Activated B cell treated with CpG ODN at 0.5 μM for 24 hours (primary cell): ENCODE measurements at regions not wholly inside any gene's neighbourhood (a gene's known extent, or its start where the extent isn't known, plus 50 kb on each side); places are given as distances from the start of the nearest gene placed in this dataset.
A peak's percentile ranks its signal among the peaks of the same experiment; 100 is the strongest.
"Not testable (repeated sequence)": the region's sequence is repeated elsewhere in the genome, so short reads cannot be mapped to it uniquely, and the experiment has no call there.

Experiments used
- ATAC-seq: fragments of 200-7000 bp; cut with Tn5 transposase; one replicate; pipeline ENCODE4 v1.10.0; 2021; ENCODE audit warnings: low read depth, mild to moderate bottlenecking, moderate library complexity
- CTCF ChIA-PET: fragments of 350-600 bp; sonication (Branson Sonifier 250); formaldehyde crosslinking; loops from one replicate; lab custom pipeline; 2021; ENCODE audit warnings: antibody characterized with exemption; lab: Charles Lee
- POLR2A ChIA-PET: fragments of 350-600 bp; sonication (Branson Sonifier 250); formaldehyde crosslinking; loops from one replicate; lab custom pipeline; 2021; ENCODE audit warnings: antibody characterized with exemption; lab: Charles Lee
- DNase-seq: peaks from one replicate; pipeline ENCODE4 v3.0.0; 2022
- H3K27ac Mint-ChIP-seq: one replicate; pipeline ENCODE4 v1.8.0; 2020; ENCODE audit warnings: mixed read lengths
- H3K27me3 Mint-ChIP-seq: one replicate; pipeline ENCODE4 v1.8.0; 2021; ENCODE audit warnings: mixed read lengths
- H3K36me3 Mint-ChIP-seq: one replicate; pipeline ENCODE4 v1.8.0; 2021; ENCODE audit warnings: low read depth, mixed read lengths
- H3K4me1 Mint-ChIP-seq: one replicate; pipeline ENCODE4 v1.8.0; 2021; ENCODE audit warnings: mixed read lengths
- H3K4me3 Mint-ChIP-seq: one replicate; pipeline ENCODE4 v1.8.0; 2020; ENCODE audit warnings: mild to moderate bottlenecking, mixed read lengths
- H3K9me3 Mint-ChIP-seq: one replicate; pipeline ENCODE4 v1.8.0; 2020; ENCODE audit warnings: mixed read lengths
- intact Hi-C: fragments of 100-400 bp; cut with micrococcal nuclease; formaldehyde crosslinking; loops from one replicate; pipeline ENCODE4 v1.15.1; 2024

DNA sequence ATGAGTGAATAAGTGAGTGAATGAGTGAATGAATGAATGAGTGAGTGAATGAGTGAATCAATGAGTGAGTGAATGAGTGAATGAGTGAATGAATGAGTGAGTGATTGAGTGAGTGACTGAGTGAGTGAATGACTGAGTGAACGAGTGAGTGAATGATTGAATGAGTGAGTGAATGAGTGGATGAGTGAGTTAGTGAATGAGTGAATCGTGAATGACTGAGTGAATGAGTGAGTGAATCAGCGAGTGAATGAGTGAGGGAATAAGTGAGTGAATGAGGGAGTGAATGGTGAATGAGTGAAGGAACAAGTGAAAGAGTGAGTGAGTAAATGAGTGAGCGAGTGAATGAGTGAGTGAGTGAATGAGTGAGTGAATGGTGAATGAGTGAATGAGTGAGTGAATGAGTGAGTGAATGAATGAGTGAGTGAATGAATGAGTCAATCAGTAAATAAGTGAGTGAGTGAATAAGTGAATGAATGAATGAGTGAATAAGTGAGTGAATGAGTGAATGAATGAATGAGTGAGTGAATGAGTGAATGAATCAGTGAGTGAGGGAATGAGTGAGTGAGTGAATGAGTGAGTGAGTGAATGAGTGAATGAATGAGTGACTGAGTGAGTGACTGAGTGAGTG, 135.7 kb upstream of the ZNF469 start:
- CTCF ChIA-PET = not testable (repeated sequence)

DNA sequence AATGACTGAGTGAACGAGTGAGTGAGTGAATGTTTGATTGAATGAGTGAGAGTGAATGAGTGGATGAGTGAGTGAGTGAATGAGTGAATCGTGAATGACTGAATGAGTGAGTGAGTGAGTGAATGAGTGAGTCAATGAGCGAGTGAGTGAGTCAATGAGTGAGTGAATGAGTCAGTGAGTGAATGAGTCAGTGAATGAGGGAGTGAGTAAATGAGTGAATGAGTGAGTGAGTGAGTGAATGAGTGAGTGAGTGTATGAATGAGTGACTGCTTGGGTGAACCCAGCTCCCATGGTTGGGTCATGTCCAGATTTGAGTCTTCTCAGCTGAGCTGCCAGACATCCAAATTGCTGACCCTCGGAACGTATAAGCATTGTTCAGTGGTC, 135.2 kb upstream of the ZNF469 start:
- CTCF ChIA-PET, intact Hi-C loops, DNase-seq, H3K9me3 Mint-ChIP-seq, H3K36me3 Mint-ChIP-seq, POLR2A ChIA-PET, H3K4me1 Mint-ChIP-seq, H3K27ac Mint-ChIP-seq, H3K27me3 Mint-ChIP-seq, H3K4me3 Mint-ChIP-seq: not testable (repeated sequence)
- ATAC-seq = peak; percentile 25

More for the DNA sequence above, 135.7 kb upstream of the ZNF469 start:
- H3K27me3 Mint-ChIP-seq, H3K4me1 Mint-ChIP-seq, ATAC-seq, H3K27ac Mint-ChIP-seq, H3K4me3 Mint-ChIP-seq, intact Hi-C loops, H3K36me3 Mint-ChIP-seq, H3K9me3 Mint-ChIP-seq, POLR2A ChIA-PET, DNase-seq: not testable (repeated sequence)

DNA sequence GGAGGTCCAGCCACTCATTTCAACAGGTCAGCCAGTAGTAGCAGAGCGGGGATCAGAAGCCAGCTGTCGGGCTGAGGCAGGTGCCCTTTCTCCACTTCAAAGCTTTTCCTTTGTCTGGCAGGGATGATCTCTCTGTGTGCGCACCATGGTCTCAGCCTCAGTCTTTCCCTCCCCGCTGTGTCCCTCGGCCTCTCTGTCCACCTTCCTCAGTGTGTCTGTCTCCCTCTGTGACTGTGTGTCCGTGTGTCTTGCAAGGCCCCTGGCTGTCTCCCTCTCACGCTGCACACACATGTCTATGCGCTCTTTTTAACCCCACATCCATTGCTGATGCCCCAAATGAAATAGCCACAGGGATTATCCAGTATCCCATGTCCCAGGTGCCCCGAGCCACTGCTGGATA, 134.0 kb upstream of the ZNF469 start:
- intact Hi-C loops, ATAC-seq, DNase-seq, H3K9me3 Mint-ChIP-seq, H3K36me3 Mint-ChIP-seq, H3K4me1 Mint-ChIP-seq, H3K4me3 Mint-ChIP-seq, H3K27ac Mint-ChIP-seq, CTCF ChIA-PET, H3K27me3 Mint-ChIP-seq: not testable (repeated sequence)
- POLR2A ChIA-PET = interaction anchor here (0.7 kb wide), 1 partner anchor 260 kb away, joined by 3 read pairs; no protein-coding TSS in a partner anchor

DNA sequence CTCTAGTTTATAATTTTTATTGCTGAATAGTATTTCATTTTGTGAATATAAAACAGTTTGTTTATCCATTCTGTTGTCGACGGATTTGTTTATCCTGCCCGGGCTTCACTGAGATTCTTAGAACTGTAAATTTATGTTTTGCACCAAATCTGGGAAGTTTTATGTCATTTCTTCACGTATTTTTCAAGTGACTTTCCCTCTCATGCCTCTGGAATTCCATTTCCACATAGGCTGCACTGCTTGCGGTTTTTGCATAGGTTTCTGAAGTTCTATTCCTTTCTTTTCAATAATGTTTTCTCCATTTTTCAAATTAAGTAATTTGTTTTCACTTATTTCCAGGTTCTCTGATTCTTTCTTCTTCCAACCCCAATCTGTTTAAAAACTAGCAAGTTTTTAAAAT, 132.4 kb upstream of the ZNF469 start:
- H3K4me3 Mint-ChIP-seq, ATAC-seq, POLR2A ChIA-PET, intact Hi-C loops, DNase-seq, H3K36me3 Mint-ChIP-seq, H3K9me3 Mint-ChIP-seq, H3K27ac Mint-ChIP-seq, H3K27me3 Mint-ChIP-seq, H3K4me1 Mint-ChIP-seq, CTCF ChIA-PET: not testable (repeated sequence)

DNA sequence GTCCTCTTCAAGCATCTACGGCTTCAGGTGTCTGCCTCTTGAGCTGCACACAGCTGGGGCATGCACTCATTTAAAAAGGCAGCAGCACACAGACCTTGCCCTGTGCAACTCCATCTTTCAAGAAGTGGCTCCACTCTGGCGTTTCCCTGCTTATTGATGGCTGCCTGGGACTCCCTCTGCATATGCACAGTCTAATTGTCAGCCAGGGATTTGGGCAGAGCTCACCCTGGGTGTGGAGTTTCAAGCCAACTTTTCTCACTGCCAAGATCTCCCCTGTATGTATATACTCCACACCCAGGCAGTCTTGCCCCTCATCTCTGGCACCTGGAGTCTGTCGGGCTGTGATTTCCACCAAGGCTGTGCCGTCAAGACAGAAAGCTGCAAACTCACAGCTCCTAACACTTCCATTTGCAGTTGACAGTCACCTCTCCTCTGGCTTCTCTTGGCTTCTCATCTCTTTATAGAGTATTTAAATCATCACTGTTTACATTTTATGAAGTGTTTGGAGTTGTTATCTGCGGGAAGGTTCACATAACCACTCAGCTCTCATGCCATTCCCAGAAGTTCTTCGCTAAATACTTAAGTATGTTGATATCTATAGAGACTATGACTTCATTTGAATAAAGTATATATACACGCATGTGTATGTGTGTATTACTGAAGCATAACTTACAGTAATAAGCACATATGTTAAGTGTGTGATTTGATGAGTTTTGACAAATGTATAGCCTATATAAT, 130.5 kb upstream of the ZNF469 start:
- H3K4me1 Mint-ChIP-seq, DNase-seq, H3K36me3 Mint-ChIP-seq, CTCF ChIA-PET, ATAC-seq, POLR2A ChIA-PET, H3K4me3 Mint-ChIP-seq, H3K9me3 Mint-ChIP-seq, intact Hi-C loops, H3K27ac Mint-ChIP-seq: not testable (repeated sequence)
- H3K27me3 Mint-ChIP-seq = peaks cover 12% of the 10 kb centered on the region

DNA sequence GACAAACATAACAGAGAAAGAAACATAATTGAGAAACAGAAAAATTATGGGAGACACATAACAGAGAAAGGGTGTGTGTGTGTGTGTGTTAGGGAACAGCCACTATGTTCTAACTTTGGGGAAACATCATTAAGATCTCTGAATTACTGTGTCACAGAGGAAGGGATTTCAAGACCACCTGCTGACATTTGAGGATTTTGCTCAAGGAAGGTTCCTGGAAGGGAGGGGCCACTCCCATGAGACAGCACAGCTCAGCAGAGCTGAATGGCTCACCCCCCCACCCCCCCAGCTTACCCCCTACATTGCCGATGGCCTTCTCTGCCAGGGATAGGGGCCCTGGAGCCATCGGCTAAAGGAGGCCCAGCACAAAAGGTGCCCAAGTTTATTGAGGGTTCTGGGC, 124.6 kb upstream of the ZNF469 start:
- peaks cover 11% of the 10 kb centered on the region for H3K4me1 Mint-ChIP-seq
- H3K27me3 Mint-ChIP-seq = peaks cover 29% of the 10 kb centered on the region
- H3K9me3 Mint-ChIP-seq, intact Hi-C loops, CTCF ChIA-PET, POLR2A ChIA-PET, ATAC-seq, H3K4me3 Mint-ChIP-seq, H3K27ac Mint-ChIP-seq, H3K36me3 Mint-ChIP-seq, DNase-seq: not testable (repeated sequence)

DNA sequence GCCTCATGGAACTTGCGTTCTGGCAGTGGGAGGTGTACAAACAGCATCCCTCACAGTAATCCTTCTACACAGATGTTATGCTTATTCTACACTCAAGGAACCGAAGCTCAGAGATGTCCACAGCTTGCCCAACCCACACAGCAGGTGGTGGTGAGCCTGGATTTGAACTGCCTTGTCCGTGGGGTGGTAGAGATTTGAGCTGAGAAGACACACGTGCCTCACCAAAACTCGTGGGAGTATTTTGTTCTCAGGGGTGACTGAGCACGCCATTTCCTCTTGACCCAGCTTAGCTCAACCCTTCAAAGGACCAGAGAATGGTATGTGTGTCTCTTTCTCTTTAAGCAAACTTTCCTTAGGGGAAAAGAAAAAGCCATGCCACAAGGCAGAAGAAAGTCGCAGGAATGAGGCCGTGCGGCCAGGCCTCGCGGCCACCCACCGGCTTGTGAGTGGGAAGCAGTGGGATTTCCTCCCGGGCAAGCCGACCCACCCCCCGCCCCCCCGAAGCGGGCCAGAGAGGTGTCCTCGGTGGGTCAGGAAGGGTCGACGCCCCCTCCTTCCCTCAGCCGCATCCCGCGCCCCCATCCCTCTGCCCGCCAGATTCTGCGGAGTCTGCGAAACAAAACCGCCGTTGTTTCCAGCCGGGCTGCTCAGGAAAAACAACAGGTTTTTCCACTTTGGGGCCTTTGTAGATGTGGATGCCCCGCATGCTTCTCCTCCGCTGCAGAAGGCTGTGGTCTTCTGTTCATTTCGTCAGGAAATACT, 123.8 kb upstream of the ZNF469 start:
- H3K4me3 Mint-ChIP-seq, POLR2A ChIA-PET, H3K36me3 Mint-ChIP-seq, H3K27ac Mint-ChIP-seq, intact Hi-C loops, CTCF ChIA-PET, DNase-seq, H3K9me3 Mint-ChIP-seq: not testable (repeated sequence)
- Mint-ChIP-seq H3K27me3 (peaks cover 26% of the 10 kb centered on the region), H3K4me1 (peaks cover 11% of the 10 kb centered on the region)
- peak; percentile 25 for ATAC-seq

DNA sequence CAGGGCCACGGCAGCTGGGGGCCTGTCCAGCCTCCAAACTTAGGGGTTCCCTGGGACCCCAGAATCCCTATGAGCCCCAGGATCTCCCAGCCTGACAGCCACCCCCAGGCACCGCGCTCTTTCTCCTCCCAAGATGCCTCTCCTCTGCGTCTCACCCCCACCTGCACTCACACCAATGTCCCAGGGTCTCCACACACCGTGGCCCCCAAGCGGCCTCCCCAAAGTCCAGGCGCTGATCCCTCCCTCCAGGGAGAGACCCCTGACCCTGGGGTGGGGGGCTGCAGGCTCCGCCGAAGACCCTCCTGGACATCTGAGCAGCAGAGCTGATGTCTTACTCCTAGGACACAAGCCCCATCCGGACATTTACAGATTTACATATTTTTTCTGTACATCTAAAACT, 123.2 kb upstream of the ZNF469 start:
- intact Hi-C loops, POLR2A ChIA-PET, H3K27ac Mint-ChIP-seq, H3K4me3 Mint-ChIP-seq, CTCF ChIA-PET, H3K36me3 Mint-ChIP-seq, DNase-seq, H3K9me3 Mint-ChIP-seq, ATAC-seq: not testable (repeated sequence)
- peaks cover 25% of the 10 kb centered on the region for H3K27me3 Mint-ChIP-seq
- peaks cover 12% of the 10 kb centered on the region for H3K4me1 Mint-ChIP-seq

DNA sequence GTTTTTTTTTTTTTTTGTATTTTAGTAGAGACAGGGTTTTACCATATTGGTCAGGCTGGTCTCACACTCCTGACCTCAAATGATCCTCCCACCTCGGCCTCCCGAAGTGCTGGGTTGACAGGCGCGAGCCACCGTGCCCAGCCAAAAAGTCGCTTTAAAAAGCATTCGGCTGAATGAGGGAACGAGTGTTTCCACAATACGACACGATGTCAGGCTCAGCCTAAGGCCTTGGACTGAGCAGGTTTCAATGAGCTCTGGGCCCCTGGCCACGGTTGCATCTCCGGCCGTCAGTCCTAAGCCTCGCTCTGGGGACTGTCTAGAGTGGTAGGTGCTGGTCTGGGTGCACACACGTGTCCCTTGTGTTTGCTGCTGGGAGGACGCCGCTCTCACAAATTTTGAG, 122.6 kb upstream of the ZNF469 start:
- H3K36me3 Mint-ChIP-seq, POLR2A ChIA-PET, CTCF ChIA-PET, H3K27ac Mint-ChIP-seq, H3K9me3 Mint-ChIP-seq, intact Hi-C loops, ATAC-seq, DNase-seq, H3K4me3 Mint-ChIP-seq: not testable (repeated sequence)
- peaks cover 25% of the 10 kb centered on the region for H3K27me3 Mint-ChIP-seq
- H3K4me1 Mint-ChIP-seq = peaks cover 17% of the 10 kb centered on the region

DNA sequence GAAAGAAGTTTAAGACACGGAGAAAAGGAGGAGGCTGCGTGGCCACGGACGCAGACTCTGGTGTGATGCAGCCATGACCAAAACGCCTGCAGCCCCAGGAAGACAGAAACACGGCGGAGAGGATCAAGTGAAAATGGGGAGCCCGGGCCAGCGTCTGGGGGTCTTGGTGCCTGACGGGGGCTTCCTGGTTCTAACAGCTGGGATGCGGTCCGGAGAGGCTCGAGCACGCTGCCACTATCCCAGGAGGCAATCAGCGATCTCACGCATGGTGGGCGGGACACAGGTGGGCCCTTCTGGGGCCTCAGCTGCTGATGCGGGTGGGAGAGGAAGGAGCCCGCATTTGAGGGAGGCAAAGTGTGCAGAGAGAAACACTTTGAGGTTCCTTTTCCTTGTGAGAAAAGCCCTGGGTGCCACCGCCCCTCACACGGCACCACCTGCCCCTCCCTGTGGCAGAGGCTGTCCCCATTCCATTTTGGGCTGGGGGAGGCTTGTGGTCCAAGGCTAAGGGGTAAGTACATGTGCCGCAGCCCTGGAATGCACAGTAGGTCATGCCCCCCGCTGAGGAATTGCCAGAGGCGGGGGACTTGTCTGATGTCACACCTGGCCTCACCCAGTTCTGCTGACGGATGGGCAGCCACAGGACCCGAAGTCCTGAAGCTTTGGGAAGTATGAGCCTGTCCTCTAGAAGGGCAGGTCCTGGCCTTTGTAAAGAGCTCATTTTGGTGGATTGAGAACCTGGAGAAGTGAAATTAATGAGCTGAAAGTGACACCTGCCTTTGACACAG, 121.7 kb upstream of the ZNF469 start:
- intact Hi-C loops, H3K9me3 Mint-ChIP-seq, ATAC-seq, DNase-seq, CTCF ChIA-PET, H3K4me3 Mint-ChIP-seq, H3K27ac Mint-ChIP-seq, POLR2A ChIA-PET, H3K36me3 Mint-ChIP-seq: not testable (repeated sequence)
- Mint-ChIP-seq H3K27me3 (peaks cover 20% of the 10 kb centered on the region), H3K4me1 (peaks cover 21% of the 10 kb centered on the region)

DNA sequence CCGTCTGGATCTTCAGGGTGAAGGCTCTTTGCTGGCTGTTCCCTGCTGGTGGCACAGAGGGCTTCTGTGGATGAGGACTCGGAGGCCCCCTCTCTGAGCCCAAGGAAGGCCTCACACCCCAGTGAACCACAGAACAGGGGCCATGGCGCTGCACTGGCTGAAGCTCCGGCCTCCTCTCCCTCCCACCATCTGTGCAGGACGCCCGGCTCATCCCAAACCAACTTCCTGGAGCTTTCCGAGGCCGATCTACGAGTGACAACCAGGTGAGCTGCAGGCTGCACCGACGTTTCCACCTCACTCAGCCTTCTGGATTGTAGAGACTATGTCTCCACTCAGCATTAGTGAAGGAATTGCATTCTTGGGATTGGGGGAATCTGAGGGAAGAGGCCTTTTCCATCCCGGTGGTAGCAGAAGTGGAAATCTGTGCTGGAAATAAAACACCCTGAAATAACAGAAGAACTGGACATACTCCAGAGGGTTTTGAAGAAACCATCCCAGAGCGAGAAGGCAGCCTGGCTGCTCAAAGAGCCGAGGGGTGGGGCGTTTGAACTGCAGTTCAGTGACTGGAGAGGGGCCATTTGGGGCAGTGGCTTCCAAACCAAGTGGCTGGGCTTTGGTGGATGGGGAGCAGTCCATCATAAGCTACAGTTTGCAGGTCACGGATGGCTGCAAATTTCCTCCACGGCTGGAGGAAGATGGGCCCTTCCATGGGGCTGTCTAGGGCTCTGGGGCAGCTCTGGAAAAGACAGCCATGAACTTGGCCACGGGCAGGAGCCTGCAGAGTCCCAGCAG, 120.7 kb upstream of the ZNF469 start:
- Mint-ChIP-seq H3K4me1 (peaks cover 21% of the 10 kb centered on the region), H3K27me3 (peaks cover 20% of the 10 kb centered on the region)
- DNase-seq, intact Hi-C loops, H3K27ac Mint-ChIP-seq, H3K9me3 Mint-ChIP-seq, CTCF ChIA-PET, ATAC-seq, H3K36me3 Mint-ChIP-seq, POLR2A ChIA-PET, H3K4me3 Mint-ChIP-seq: not testable (repeated sequence)
